ENCODE measurements at regions not wholly inside any gene's neighbourhood (a gene's known extent, or its start where the extent isn't known, plus 50 kb on each side); places are given as distances from the start of the nearest gene placed in this dataset.

DNA sequence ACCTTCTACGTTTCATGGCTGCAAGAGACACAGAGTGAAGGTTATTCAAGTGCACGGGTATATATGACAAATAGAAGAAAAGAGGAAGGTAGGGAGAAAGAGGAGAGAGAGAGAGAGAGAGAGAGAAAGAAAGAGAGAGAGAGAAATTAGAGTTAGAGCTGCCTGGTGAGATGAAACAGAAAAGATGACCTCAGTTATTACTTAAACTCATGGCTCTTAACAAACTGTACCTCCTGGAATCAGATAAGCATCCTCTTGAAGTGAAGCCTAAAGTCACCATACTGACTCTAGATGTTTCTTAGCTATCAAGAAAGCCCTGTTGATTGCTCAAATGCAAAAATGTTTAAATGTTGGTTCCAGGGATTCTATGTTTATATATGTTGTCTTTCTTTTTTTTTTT lies 597.7 kb upstream of the ZP4 start:
- TF ChIP-seq, protein P1, sequence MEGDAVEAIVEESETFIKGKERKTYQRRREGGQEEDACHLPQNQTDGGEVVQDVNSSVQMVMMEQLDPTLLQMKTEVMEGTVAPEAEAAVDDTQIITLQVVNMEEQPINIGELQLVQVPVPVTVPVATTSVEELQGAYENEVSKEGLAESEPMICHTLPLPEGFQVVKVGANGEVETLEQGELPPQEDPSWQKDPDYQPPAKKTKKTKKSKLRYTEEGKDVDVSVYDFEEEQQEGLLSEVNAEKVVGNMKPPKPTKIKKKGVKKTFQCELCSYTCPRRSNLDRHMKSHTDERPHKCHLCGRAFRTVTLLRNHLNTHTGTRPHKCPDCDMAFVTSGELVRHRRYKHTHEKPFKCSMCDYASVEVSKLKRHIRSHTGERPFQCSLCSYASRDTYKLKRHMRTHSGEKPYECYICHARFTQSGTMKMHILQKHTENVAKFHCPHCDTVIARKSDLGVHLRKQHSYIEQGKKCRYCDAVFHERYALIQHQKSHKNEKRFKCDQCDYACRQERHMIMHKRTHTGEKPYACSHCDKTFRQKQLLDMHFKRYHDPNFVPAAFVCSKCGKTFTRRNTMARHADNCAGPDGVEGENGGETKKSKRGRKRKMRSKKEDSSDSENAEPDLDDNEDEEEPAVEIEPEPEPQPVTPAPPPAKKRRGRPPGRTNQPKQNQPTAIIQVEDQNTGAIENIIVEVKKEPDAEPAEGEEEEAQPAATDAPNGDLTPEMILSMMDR (IDR thresholded peaks at IDR 0.05), result no peak
- TF ChIP-seq EZH2 (IDR thresholded peaks at IDR 0.05; ENCODE audit: borderline replicate concordance, insufficient read depth, low read depth, low read length, poor library complexity, severe bottlenecking), result no peak

Data from B cell (primary cell).